Activated naive CD8-positive, alpha-beta T cell (primary cell): ENCODE measurements at regions not wholly inside any gene's neighbourhood (a gene's known extent, or its start where the extent isn't known, plus 50 kb on each side); places are given as distances from the start of the nearest gene placed in this dataset.
"Not testable (repeated sequence)": the region's sequence is repeated elsewhere in the genome, so short reads cannot be mapped to it uniquely, and the experiment has no call there.

Experiments used
- H3K27ac Mint-ChIP-seq: one replicate; pipeline ENCODE4 v1.8.0; 2021; ENCODE audit warnings: mixed read lengths
- H3K27me3 Mint-ChIP-seq: one replicate; pipeline ENCODE4 v1.8.0; 2021; ENCODE audit warnings: mixed read lengths
- H3K36me3 Mint-ChIP-seq: one replicate; pipeline ENCODE4 v1.8.0; 2021; ENCODE audit warnings: mixed read lengths
- H3K4me1 Mint-ChIP-seq: one replicate; pipeline ENCODE4 v1.8.0; 2021; ENCODE audit warnings: low read depth, mixed read lengths
- H3K4me3 Mint-ChIP-seq: one replicate; pipeline ENCODE4 v1.8.0; 2021; ENCODE audit warnings: mild to moderate bottlenecking, mixed read lengths
- H3K9me3 Mint-ChIP-seq: one replicate; pipeline ENCODE4 v1.8.0; 2021; ENCODE audit warnings: low read depth, mixed read lengths

DNA sequence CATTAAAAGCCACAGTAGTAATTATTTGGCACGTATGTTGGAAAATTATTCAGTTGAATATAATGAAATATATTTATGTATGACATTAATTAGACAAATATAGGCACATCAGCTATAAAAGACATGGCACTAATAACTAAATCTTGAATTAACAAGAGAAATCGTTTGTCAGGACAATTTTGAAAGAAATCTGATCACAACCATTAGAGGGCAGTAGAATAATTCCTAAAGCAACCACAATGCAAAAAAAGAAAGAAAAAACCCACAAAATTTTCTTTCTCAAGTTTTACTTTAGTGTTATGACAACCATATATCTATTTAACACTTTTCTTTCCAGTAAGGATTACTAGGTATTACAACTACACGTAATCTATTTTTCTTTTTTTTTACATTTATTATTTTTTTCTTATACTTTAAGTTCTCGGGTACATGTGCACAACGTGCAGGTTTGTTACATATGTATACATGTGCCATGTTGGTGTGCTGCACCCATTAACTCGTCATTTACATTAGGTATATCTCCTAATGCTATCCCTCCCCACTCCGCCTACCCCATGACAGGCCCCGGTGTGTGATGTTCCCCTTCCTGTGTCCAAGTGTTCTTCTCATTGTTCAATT is 126.8 kb upstream of the STK17B start:
- H3K4me1 Mint-ChIP-seq, H3K36me3 Mint-ChIP-seq, H3K27me3 Mint-ChIP-seq, H3K27ac Mint-ChIP-seq, H3K9me3 Mint-ChIP-seq, H3K4me3 Mint-ChIP-seq: not testable (repeated sequence)

DNA sequence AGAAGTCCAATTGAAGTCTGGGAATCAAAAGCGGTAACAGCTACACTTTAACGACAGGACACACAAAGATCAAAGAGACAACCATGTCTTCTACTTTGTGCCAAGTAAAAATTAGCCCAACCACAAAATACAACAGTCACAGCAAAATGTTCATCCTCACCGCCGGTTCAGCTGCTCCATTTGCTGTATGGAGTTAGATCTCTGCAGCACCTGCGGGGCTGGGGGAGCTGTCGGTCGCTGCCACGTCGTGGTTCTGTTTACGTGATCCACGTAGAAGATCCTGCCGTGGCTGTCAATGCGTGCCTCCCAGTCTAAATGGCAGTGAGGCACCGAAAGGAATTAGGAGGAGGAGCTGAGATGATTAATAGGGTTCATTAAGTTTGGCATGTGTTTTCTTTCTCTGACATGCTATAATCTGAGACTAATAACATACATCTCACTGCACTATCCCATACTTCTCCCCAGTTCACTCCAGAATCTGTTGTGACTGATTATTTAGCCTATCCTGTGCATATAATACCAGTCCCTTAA is 136.5 kb upstream of the STK17B start:
- no peak overlapping the region for H3K4me3 Mint-ChIP-seq
- no peaks in the 10 kb centered on the region for H3K27me3 Mint-ChIP-seq
- H3K9me3 Mint-ChIP-seq = no peaks in the 10 kb centered on the region
- no peaks in the 10 kb centered on the region for H3K36me3 Mint-ChIP-seq
- H3K4me1 Mint-ChIP-seq = no peaks in the 10 kb centered on the region
- no peak overlapping the region for H3K27ac Mint-ChIP-seq

DNA sequence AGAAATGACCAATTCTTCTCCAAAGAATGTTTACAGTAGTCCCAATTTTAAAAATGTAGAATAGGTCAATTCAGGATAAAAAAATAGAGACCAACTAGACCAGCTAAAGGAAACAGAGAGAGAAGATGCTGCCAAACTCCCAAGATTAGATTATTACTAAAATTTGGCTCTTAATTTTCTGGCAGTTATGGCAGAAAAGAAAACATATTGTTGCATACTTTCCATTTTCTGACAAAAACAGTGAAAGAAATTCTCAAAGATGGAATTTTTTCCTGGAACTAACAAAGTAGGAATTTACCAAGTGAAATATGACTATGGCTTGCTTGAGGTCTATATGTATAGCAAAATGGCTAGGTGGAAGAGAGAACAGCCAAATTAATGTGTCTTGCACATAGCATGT is 138.3 kb upstream of the STK17B start:
- H3K36me3 Mint-ChIP-seq = no peaks in the 10 kb centered on the region
- H3K9me3 Mint-ChIP-seq = no peaks in the 10 kb centered on the region
- H3K4me1 Mint-ChIP-seq = no peaks in the 10 kb centered on the region
- H3K27ac Mint-ChIP-seq = no peak overlapping the region
- no peak overlapping the region for H3K4me3 Mint-ChIP-seq
- H3K27me3 Mint-ChIP-seq = no peaks in the 10 kb centered on the region

DNA sequence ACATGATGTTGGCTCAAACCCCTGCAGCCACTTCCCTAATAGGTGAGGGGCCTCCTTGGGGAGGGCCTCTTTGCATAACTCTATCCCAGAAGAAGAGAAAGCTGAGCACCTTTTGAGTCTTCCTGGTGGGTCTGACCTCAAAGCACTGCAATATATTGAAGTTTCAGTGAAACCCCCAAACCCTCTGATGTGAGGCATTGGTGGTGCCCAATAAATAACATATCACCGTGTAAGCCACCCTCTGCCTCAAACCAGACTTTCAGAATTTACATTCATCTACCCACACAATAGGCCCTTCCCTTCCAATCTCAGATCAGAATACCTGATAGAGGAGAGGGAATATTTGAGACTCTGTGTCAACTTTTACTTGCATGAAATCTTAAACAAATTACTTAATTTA is 142.8 kb upstream of the STK17B start:
- no peaks in the 10 kb centered on the region for H3K27me3 Mint-ChIP-seq
- H3K4me3 Mint-ChIP-seq = no peak overlapping the region
- no peaks in the 10 kb centered on the region for H3K36me3 Mint-ChIP-seq
- H3K4me1 Mint-ChIP-seq = no peaks in the 10 kb centered on the region
- H3K27ac Mint-ChIP-seq = no peak overlapping the region
- H3K9me3 Mint-ChIP-seq = no peaks in the 10 kb centered on the region

DNA sequence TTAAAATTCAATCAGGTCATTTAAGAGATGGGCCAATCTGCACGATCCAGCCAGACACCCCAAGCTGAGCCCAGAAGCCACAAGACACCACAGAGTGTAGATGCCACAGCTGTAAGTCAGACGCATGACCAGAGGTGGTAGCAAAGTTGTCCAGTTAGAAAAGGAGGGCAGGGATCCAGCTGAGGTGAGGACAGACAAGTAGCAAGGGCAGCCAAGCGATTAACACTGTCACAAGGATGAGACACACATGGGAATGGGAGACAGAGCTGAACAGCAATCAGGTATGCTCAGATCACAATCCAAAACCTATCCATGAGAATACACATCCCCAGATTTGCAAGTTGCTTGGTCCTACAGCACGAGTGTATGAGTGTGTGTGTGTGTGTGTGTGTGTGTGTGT is 143.4 kb upstream of the STK17B start:
- no peak overlapping the region for H3K27ac Mint-ChIP-seq
- H3K27me3 Mint-ChIP-seq = no peaks in the 10 kb centered on the region
- H3K4me1 Mint-ChIP-seq = no peaks in the 10 kb centered on the region
- no peaks in the 10 kb centered on the region for H3K9me3 Mint-ChIP-seq
- no peaks in the 10 kb centered on the region for H3K36me3 Mint-ChIP-seq
- H3K4me3 Mint-ChIP-seq = no peak overlapping the region

DNA sequence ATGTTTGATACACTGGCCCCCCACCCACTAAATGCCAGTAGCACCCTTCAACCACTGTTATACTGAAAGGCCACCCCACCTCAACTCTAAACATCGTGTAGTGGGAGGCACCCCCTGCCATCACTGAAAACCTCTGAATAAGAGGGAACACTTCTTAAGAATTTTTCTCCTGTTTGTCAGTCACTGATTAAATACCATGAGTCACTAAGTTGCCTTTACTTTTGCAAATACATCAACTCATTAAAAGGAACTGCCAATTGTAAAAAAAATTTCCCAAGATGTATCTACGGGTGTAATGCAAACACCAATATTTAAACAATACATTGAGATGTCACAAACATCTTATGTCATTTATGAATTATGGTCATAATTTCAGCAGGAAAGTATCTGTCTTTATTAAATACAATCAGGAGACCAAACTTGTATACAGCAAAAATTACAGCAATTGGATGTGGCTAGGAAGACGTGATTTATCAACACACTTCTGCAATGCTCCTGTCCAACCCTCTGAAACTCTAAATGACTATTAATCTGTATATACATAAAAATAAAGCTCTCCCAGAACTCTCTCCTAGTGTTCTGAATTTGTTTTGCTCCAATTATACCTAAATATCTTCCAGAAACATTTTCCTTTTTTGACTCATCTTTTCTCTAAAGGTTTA is 144.1 kb upstream of the STK17B start:
- no peaks in the 10 kb centered on the region for H3K36me3 Mint-ChIP-seq
- no peaks in the 10 kb centered on the region for H3K27me3 Mint-ChIP-seq
- no peak overlapping the region for H3K27ac Mint-ChIP-seq
- H3K9me3 Mint-ChIP-seq = no peaks in the 10 kb centered on the region
- no peaks in the 10 kb centered on the region for H3K4me1 Mint-ChIP-seq
- H3K4me3 Mint-ChIP-seq = no peak overlapping the region

DNA sequence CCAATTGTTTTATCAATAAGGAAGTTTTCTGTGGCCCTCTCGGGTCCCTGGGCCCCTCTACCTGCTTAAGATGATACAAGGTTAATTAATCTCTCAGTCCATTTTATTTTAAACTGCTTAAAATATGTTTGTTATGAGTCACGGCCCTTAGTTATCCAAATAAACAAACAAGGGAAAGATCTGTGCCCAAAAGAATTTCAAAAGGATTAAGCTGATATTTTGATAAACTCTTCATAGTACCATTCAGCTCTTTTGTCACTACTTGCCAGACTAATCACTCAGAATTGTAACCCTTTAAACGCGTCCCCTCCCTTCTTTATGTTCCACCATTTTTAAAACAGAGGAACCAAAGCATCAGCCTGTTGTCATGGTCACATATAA is 144.7 kb upstream of the STK17B start:
- Mint-ChIP-seq H3K9me3 (no peaks in the 10 kb centered on the region), H3K27me3 (no peaks in the 10 kb centered on the region), H3K4me3 (no peak overlapping the region), H3K36me3 (no peaks in the 10 kb centered on the region), H3K27ac (no peak overlapping the region), H3K4me1 (no peaks in the 10 kb centered on the region)

DNA sequence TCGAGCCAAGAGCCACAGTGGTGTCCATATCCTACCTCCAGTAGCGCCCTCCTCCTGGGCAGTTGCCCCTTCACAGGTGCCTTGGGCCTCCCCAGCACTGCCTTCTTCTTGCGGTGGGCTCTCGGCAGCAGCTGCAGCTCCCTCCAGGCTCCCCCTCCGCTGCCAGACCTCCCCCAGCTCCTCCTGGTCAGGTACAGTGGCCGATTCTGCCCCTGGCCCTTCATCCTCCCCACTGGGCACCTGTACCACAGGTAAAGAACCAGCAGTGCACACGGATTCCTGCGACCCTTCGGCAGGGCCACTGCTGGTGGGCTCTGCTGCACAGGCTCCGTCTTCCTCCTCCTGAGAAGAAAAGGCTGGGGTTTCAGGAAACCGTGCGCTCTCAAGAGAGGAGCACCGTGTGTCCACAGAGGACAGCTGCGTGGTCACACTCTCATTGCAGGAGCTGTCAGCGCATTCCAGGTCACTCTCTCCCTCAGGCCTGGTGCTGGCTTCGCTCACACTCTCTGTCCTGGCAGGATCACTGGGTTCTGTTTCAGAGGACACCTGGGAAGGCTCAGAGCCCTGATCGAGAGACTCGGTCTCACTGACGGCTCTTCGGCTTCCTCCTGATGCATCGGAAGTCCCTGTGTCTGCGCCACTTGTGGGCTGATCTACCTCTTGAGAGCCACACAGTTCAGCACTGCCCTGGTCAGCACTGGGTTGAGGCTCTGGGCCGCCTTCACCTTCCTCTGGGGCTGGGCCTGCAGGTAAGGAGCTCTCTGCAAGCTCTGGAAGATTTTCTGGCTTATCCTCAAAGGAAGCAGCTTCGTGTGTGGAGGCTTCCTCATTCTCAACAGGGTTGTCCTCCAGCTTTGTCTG is 147.4 kb upstream of the STK17B start:
- Mint-ChIP-seq H3K9me3 (no peaks in the 10 kb centered on the region), H3K27me3 (no peaks in the 10 kb centered on the region), H3K4me1 (no peaks in the 10 kb centered on the region), H3K27ac (no peak overlapping the region), H3K36me3 (no peaks in the 10 kb centered on the region), H3K4me3 (no peak overlapping the region)

DNA sequence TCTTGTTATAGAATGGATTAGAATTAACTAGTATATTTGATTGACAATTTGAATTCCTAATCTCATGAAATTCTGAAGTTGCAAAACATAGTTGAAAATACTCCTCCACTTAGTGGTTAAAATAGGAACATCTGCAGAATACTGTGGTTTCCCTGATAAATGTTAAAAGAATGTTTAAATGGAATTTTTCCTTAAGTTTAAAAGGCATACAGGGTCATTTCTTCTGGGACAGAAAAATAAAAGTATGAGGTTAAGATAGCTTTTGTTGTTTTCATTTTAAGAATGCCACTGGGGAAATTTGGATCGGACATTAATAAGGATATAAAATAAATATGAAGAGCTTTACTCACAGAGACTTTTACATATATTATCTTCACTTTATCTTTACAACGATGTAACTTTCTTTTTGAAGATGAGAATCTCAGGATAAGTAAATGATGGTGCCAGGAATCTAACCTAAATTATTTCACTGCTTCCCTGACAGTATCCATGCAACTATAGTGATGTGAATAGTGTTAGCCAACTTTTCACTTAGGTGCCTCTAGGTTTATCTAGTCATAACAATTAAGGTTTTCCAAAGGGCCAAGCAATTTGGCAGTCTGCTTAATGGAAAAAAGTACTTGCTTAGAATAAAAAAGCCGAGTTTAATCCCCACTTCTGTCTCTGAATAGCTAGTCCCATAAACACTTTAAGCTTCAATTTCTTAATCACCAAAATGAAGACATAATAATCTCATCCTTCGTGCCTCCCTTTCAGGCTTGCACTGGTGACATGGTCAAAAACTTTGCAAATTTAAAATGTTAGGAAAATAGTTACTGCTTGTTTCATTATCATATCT is 151.8 kb upstream of the STK17B start:
- Mint-ChIP-seq H3K36me3 (no peaks in the 10 kb centered on the region), H3K27ac (no peak overlapping the region), H3K4me3 (no peak overlapping the region), H3K27me3 (no peaks in the 10 kb centered on the region), H3K4me1 (no peaks in the 10 kb centered on the region), H3K9me3 (no peaks in the 10 kb centered on the region)

DNA sequence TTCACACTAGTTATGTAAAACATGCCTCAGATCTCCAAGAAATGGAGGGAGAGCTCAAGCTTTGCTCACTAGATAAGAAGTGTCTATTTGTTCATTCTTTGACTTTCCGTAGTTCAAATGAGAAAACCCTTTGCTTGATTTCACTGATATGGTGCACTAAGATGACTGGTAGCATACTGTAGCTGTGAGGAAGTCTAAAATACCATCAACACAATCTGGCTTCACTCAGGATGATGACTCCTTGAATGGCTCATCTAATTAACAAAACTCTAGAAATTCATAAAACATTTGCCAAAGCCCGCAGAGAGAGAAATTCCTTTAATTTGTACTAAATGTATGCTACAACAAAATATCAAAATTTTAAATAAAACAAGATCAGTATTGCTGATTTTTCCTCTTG is 152.8 kb upstream of the STK17B start:
- H3K9me3 Mint-ChIP-seq = no peaks in the 10 kb centered on the region

DNA sequence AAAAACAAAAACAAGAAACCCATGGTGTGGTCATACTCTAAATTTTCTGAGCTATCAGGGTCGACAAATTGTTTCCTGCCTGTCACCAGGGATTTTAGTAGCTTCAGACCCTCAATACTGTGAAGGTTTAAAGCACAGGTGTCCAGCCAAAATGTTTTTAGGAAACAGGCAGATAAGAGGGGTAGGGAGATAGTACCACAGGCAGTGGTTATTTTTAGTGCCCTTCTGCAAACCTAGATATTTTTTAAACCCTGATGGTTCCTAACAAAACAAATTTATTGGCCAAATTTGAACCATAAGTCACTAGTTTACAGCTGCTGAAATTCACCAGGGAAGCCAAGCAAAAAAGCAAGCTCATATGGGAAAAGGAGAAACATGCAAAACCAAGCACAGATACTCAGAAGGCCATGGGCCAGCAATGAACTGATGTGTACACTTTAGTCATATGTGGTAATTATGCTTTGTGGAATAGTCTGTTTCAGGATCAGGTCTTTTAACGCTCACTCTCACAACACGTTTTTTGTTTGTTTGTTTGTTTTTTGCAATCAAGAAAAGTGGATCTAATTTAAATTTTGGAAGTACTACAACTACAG is 156.8 kb upstream of the STK17B start:
- no peaks in the 10 kb centered on the region for H3K27me3 Mint-ChIP-seq
- no peaks in the 10 kb centered on the region for H3K4me1 Mint-ChIP-seq
- H3K27ac Mint-ChIP-seq = no peak overlapping the region
- no peak overlapping the region for H3K4me3 Mint-ChIP-seq
- no peaks in the 10 kb centered on the region for H3K9me3 Mint-ChIP-seq
- no peaks in the 10 kb centered on the region for H3K36me3 Mint-ChIP-seq

More for the DNA sequence above, 152.8 kb upstream of the STK17B start:
- Mint-ChIP-seq H3K27me3 (no peaks in the 10 kb centered on the region), H3K4me3 (no peak overlapping the region), H3K27ac (no peak overlapping the region), H3K4me1 (no peaks in the 10 kb centered on the region), H3K36me3 (no peaks in the 10 kb centered on the region)

DNA sequence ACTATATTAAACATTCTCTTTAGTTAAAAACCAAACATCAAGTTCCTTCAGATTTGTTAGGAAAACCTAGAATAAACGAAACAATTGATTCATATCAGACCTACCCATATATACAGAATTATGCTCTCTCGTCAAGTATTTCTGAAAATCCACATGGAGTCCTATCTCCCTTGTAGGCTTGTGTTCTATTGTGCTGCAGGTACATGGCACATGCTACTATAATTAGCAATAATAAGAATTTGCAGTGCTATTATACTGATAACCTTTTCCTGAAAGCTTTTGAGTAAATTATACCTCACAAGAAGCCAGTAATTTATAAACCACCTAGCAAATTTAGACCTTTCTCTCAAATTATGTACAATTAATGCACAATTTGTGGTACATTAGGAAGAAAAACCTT is 158.6 kb upstream of the STK17B start:
- Mint-ChIP-seq H3K27me3 (no peaks in the 10 kb centered on the region), H3K27ac (no peak overlapping the region), H3K9me3 (no peaks in the 10 kb centered on the region), H3K36me3 (no peaks in the 10 kb centered on the region), H3K4me3 (no peak overlapping the region), H3K4me1 (no peaks in the 10 kb centered on the region)

DNA sequence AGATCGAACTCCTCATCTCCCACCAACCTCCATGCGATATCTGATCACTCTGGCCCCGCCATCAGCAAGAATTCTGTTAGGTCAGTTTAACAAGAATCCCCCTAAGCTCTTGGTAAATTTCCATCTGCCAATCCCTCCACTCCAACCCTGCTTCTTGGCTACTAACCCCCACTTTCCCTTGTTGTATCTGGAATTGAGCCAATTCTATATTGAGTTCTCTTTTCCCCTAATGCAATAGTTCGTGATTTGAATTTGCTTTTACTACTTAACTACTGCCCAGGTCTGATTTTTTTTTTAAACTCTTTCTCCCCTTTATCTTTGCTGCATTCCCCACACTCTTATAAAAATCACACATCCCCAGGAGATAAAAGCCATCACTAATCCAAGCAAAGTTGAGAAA is 159.3 kb upstream of the STK17B start:
- H3K27ac Mint-ChIP-seq = no peak overlapping the region
- no peaks in the 10 kb centered on the region for H3K36me3 Mint-ChIP-seq
- no peaks in the 10 kb centered on the region for H3K27me3 Mint-ChIP-seq
- H3K4me1 Mint-ChIP-seq = no peaks in the 10 kb centered on the region
- no peak overlapping the region for H3K4me3 Mint-ChIP-seq
- H3K9me3 Mint-ChIP-seq = no peaks in the 10 kb centered on the region

DNA sequence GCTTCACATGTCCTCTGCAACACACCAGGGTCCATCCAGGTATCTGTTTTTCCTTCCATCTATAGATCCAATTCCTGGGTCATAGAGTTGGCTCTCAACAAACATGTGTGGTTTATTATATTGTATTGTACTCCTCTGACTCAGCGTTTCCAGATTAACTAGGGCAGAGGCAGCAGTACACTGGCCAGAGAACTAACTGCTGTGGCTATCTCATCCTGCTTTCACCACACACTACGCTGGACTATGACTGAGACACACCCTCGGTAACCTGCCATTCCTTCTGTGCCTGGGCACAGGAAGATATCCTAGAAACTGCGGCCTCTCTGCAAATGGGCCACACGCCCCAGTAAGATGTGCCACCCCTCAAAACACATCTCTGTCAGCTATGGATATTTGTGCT is 159.8 kb upstream of the STK17B start:
- H3K27ac Mint-ChIP-seq = no peak overlapping the region
- H3K4me1 Mint-ChIP-seq = no peaks in the 10 kb centered on the region
- H3K36me3 Mint-ChIP-seq = no peaks in the 10 kb centered on the region
- no peak overlapping the region for H3K4me3 Mint-ChIP-seq
- no peaks in the 10 kb centered on the region for H3K9me3 Mint-ChIP-seq
- no peaks in the 10 kb centered on the region for H3K27me3 Mint-ChIP-seq
